MG63 (cell line): ENCODE measurements at regions not wholly inside any gene's neighbourhood (a gene's known extent, or its start where the extent isn't known, plus 50 kb on each side); places are given as distances from the start of the nearest gene placed in this dataset.
"Not testable (repeated sequence)": the region's sequence is repeated elsewhere in the genome, so short reads cannot be mapped to it uniquely, and the experiment has no call there.

Experiments used
- DNase-seq: peaks from one replicate; pipeline ENCODE4 v3.0.0-alpha.2; 2020
- H3K27me3 ChIP-seq: fragments of 250-450 bp; sonication (Bioruptor Pico); 2 replicates; pipeline ENCODE4 v1.5.1; 2020; ENCODE audit warnings: mild to moderate bottlenecking, moderate library complexity
- H3K36me3 ChIP-seq: fragments of 250-450 bp; sonication (Bioruptor Pico); 2 replicates; pipeline ENCODE4 v1.5.1; 2020; ENCODE audit warnings: mild to moderate bottlenecking, moderate library complexity
- H3K4me3 ChIP-seq: fragments of 250-450 bp; sonication (Bioruptor Pico); 2 replicates; pipeline ENCODE4 v1.5.1; 2020; ENCODE audit warnings: mild to moderate bottlenecking, moderate library complexity
- H3K9me3 ChIP-seq: fragments of 250-450 bp; sonication (Bioruptor Pico); 2 replicates; pipeline ENCODE4 v1.5.1; 2020; ENCODE audit warnings: mild to moderate bottlenecking, moderate library complexity

GRCh38 chr14:98006008-98006407 is 1208.8 kb downstream of the VRK1 start:
- Histone ChIP-seq H3K9me3 (no peaks in the 10 kb centered on the region), H3K4me3 (no peak overlapping the region)
- no peak for DNase-seq

GRCh38 chr14:98008381-98009113 is 1211.4 kb downstream of the VRK1 start:
- H3K9me3 ChIP-seq: no peaks in the 10 kb centered on the region
- DNase-seq: no peak
- no peak overlapping the region for H3K4me3 ChIP-seq
- no peaks in the 10 kb centered on the region for H3K27me3 ChIP-seq
- H3K36me3 ChIP-seq: no peaks in the 10 kb centered on the region

More at GRCh38 chr14:98006008-98006407, 1208.8 kb downstream of the VRK1 start:
- no peaks in the 10 kb centered on the region for H3K27me3 ChIP-seq
- H3K36me3 ChIP-seq: no peaks in the 10 kb centered on the region

GRCh38 chr14:98009177-98009576 is 1212.0 kb downstream of the VRK1 start:
- not testable (repeated sequence) for H3K4me3 ChIP-seq, H3K27me3 ChIP-seq, H3K36me3 ChIP-seq, DNase-seq, H3K9me3 ChIP-seq

GRCh38 chr14:98010784-98011183 is 1213.6 kb downstream of the VRK1 start:
- no peak overlapping the region for H3K4me3 ChIP-seq
- no peak for DNase-seq
- H3K36me3 ChIP-seq: no peaks in the 10 kb centered on the region
- no peaks in the 10 kb centered on the region for H3K9me3 ChIP-seq
- H3K27me3 ChIP-seq: no peaks in the 10 kb centered on the region

GRCh38 chr14:98014851-98015615 is 1217.9 kb downstream of the VRK1 start:
- no peaks in the 10 kb centered on the region for H3K27me3 ChIP-seq
- no peak for DNase-seq

GRCh38 chr14:98015921-98016320 is 1218.7 kb downstream of the VRK1 start:
- no peaks in the 10 kb centered on the region for H3K9me3 ChIP-seq
- DNase-seq: no peak
- no peak overlapping the region for H3K4me3 ChIP-seq
- H3K27me3 ChIP-seq: no peaks in the 10 kb centered on the region
- no peaks in the 10 kb centered on the region for H3K36me3 ChIP-seq

More at GRCh38 chr14:98014851-98015615, 1217.9 kb downstream of the VRK1 start:
- no peaks in the 10 kb centered on the region for H3K36me3 ChIP-seq
- H3K4me3 ChIP-seq: no peak overlapping the region
- H3K9me3 ChIP-seq: no peaks in the 10 kb centered on the region

GRCh38 chr14:98018628-98019027 is 1221.4 kb downstream of the VRK1 start:
- no peak for DNase-seq
- Histone ChIP-seq H3K36me3 (no peaks in the 10 kb centered on the region), H3K4me3 (no peak overlapping the region), H3K27me3 (no peaks in the 10 kb centered on the region), H3K9me3 (no peaks in the 10 kb centered on the region)

- Histone ChIP-seq H3K9me3 (no peaks in the 10 kb centered on the region), H3K4me3 (no peak overlapping the region), H3K36me3 (no peaks in the 10 kb centered on the region), H3K27me3 (no peaks in the 10 kb centered on the region)
- DNase-seq: no peak
Measured at GRCh38 chr14:98022541-98023520, 1225.6 kb downstream of the VRK1 start.

GRCh38 chr14:98028162-98028561 is 1231.0 kb downstream of the VRK1 start:
- Histone ChIP-seq H3K27me3 (no peaks in the 10 kb centered on the region), H3K4me3 (no peak overlapping the region), H3K36me3 (no peaks in the 10 kb centered on the region), H3K9me3 (no peaks in the 10 kb centered on the region)
- DNase-seq: no peak

GRCh38 chr14:98035396-98035795 is 1236.6 kb downstream of the BCL11B start:
- Histone ChIP-seq H3K4me3 (no peak overlapping the region), H3K27me3 (no peaks in the 10 kb centered on the region), H3K36me3 (no peaks in the 10 kb centered on the region), H3K9me3 (no peaks in the 10 kb centered on the region)
- DNase-seq: no peak

- Histone ChIP-seq H3K4me3 (no peak overlapping the region), H3K9me3 (no peaks in the 10 kb centered on the region), H3K36me3 (no peaks in the 10 kb centered on the region), H3K27me3 (no peaks in the 10 kb centered on the region)
- DNase-seq: no peak
Measured at GRCh38 chr14:98037831-98038230, 1234.2 kb downstream of the BCL11B start.

GRCh38 chr14:98056946-98057345 is 1215.1 kb downstream of the BCL11B start:
- H3K36me3 ChIP-seq: no peaks in the 10 kb centered on the region
- H3K27me3 ChIP-seq: no peaks in the 10 kb centered on the region
- no peak overlapping the region for H3K4me3 ChIP-seq
- DNase-seq: no peak
- no peaks in the 10 kb centered on the region for H3K9me3 ChIP-seq

- Histone ChIP-seq H3K9me3 (no peaks in the 10 kb centered on the region), H3K4me3 (no peak overlapping the region), H3K27me3 (no peaks in the 10 kb centered on the region), H3K36me3 (no peaks in the 10 kb centered on the region)
- DNase-seq: no peak
Measured at GRCh38 chr14:98059106-98059505, 1212.9 kb downstream of the BCL11B start.

- Histone ChIP-seq H3K4me3 (no peak overlapping the region), H3K9me3 (no peaks in the 10 kb centered on the region), H3K27me3 (no peaks in the 10 kb centered on the region), H3K36me3 (no peaks in the 10 kb centered on the region)
- DNase-seq: no peak
Measured at GRCh38 chr14:98062083-98062482, 1209.9 kb downstream of the BCL11B start.

GRCh38 chr14:98069712-98070171 is 1202.3 kb downstream of the BCL11B start:
- Histone ChIP-seq H3K4me3 (no peak overlapping the region), H3K36me3 (no peaks in the 10 kb centered on the region), H3K27me3 (no peaks in the 10 kb centered on the region), H3K9me3 (no peaks in the 10 kb centered on the region)
- DNase-seq: peak; percentile 55

- Histone ChIP-seq H3K9me3 (no peaks in the 10 kb centered on the region), H3K36me3 (no peaks in the 10 kb centered on the region), H3K27me3 (no peaks in the 10 kb centered on the region), H3K4me3 (no peak overlapping the region)
- no peak for DNase-seq
Measured at GRCh38 chr14:98070536-98070935, 1201.5 kb downstream of the BCL11B start.

GRCh38 chr14:98074111-98074510 is 1197.9 kb downstream of the BCL11B start:
- no peak overlapping the region for H3K4me3 ChIP-seq
- no peaks in the 10 kb centered on the region for H3K36me3 ChIP-seq
- H3K27me3 ChIP-seq: no peaks in the 10 kb centered on the region
- no peaks in the 10 kb centered on the region for H3K9me3 ChIP-seq
- no peak for DNase-seq
